B cell (primary cell): ENCODE measurements at regions not wholly inside any gene's neighbourhood (a gene's known extent, or its start where the extent isn't known, plus 50 kb on each side); places are given as distances from the start of the nearest gene placed in this dataset.

Source experiments
- ATAC-seq: fragments of 200-7000 bp; cut with Tn5 transposase; one replicate; pipeline ENCODE4 v1.10.0; 2021; ENCODE audit warnings: low read depth, mild to moderate bottlenecking, moderate number of reproducible peaks, moderate library complexity
- CTCF ChIA-PET: fragments of 350-600 bp; sonication (Branson Sonifier 250); formaldehyde crosslinking; loops from one replicate; lab custom pipeline; 2021; ENCODE audit warnings: antibody characterized with exemption, inconsistent platforms; lab: Charles Lee
- POLR2A ChIA-PET: fragments of 350-600 bp; sonication (Branson Sonifier 250); formaldehyde crosslinking; loops from one replicate; lab custom pipeline; 2021; ENCODE audit warnings: antibody characterized with exemption; lab: Charles Lee
- DNase-seq: peaks from one replicate; pipeline ENCODE4 v3.0.0; 2013
- H2AFZ ChIP-seq: 2 replicates; pipeline ENCODE4 v1.6.1; 2012; ENCODE audit warnings: mild to moderate bottlenecking, low read depth, low read length; ENCODE audit not compliant: insufficient read depth, poor library complexity, severe bottlenecking
- H3K27ac ChIP-seq, 2 donors: 1 replicate in 1 of 2; 2 replicates in 1 of 2; pipeline ENCODE4 v1.5.1; 2012 to 2013; ENCODE audit warnings: low read length in 2 of 2, mild to moderate bottlenecking in 2 of 2, moderate library complexity in 1 of 2
- H3K27me3 ChIP-seq, 4 experiments: fragments of 200-600 bp in 1 of 4; sonication (generic) in 1 of 4; replicated peaks in 1 of 4; 1 replicate in 2 of 4; 2 replicates in 2 of 4; pipeline versions ENCODE4 v1.6.1 to v1.7.0; 2013 to 2016; ENCODE audit warnings: low read length in 3 of 4, mild to moderate bottlenecking in 2 of 4, mixed read lengths in 1 of 4, moderate library complexity in 1 of 4; ENCODE audit not compliant: insufficient read depth in 4 of 4, control insufficient read depth in 3 of 4; ENCODE audit errors: control extremely low read depth in 1 of 4
- H3K36me3 ChIP-seq, 2 experiments: replicated peaks in 1 of 2; 1 replicate in 1 of 2; 2 replicates in 1 of 2; pipeline versions ENCODE4 v1.6.1 to v1.7.1; 2013; ENCODE audit warnings: low read length in 1 of 2; ENCODE audit not compliant: insufficient read depth in 2 of 2, control insufficient read depth in 1 of 2; ENCODE audit errors: control extremely low read depth in 1 of 2, extremely low read depth in 1 of 2
- H3K4me1 ChIP-seq, 2 donors: fragments of 200-600 bp in 1 of 2; sonication (generic) in 1 of 2; 1 replicate in 1 of 2; 2 replicates in 1 of 2; pipeline versions ENCODE4 v1.5.1 to v1.6.1; 2013 to 2017; ENCODE audit warnings: low read length in 2 of 2; ENCODE audit not compliant: control insufficient read depth in 2 of 2, insufficient read depth in 2 of 2
- H3K4me2 ChIP-seq: replicated peaks from 2 replicates; pipeline ENCODE3; 2012; ENCODE audit warnings: mild to moderate bottlenecking, low read depth, low read length; ENCODE audit not compliant: poor library complexity, severe bottlenecking
- H3K4me3 ChIP-seq, 5 experiments: fragments of 200-600 bp in 1 of 5; sonication (generic) in 1 of 5; 1 replicate in 3 of 5; 2 replicates in 2 of 5; pipeline versions ENCODE4 v1.5.1 to v1.7.0; 2011 to 2016; ENCODE audit warnings: low read length in 4 of 5, mild to moderate bottlenecking in 4 of 5, low read depth in 2 of 5, control low read depth in 1 of 5, moderate library complexity in 1 of 5; ENCODE audit not compliant: insufficient read depth in 1 of 5; ENCODE audit errors: control extremely low read depth in 1 of 5, extremely low read depth in 1 of 5
- H3K79me2 ChIP-seq: fragments of 200-600 bp; sonication (generic); one replicate; pipeline ENCODE4 v1.6.0; 2016; ENCODE audit warnings: low read length; ENCODE audit not compliant: control insufficient read depth, insufficient read depth
- H3K9ac ChIP-seq: fragments of 200-600 bp; sonication (generic); 2 replicates; pipeline ENCODE4 v1.6.1; 2017; ENCODE audit warnings: mild to moderate bottlenecking, low read length, moderate library complexity
- H3K9me3 ChIP-seq, 3 donors: one replicate each; pipeline versions ENCODE4 v1.6.1 to v1.7.1; 2013; ENCODE audit warnings: low read length in 2 of 3; ENCODE audit not compliant: control insufficient read depth in 2 of 3, insufficient read depth in 1 of 3; ENCODE audit errors: control extremely low read depth in 1 of 3
- H4K20me1 ChIP-seq: 2 replicates; pipeline ENCODE4 v1.6.0; 2012; ENCODE audit warnings: mild to moderate bottlenecking, low read length; ENCODE audit not compliant: insufficient read depth, control insufficient read depth, poor library complexity, severe bottlenecking
- H3K27ac Mint-ChIP-seq: one replicate; pipeline ENCODE4 v1.8.0; 2021; ENCODE audit warnings: mixed read lengths
- H3K27me3 Mint-ChIP-seq: one replicate; pipeline ENCODE4 v1.8.0; 2021; ENCODE audit warnings: mixed read lengths
- H3K4me1 Mint-ChIP-seq: one replicate; pipeline ENCODE4 v1.8.0; 2021; ENCODE audit warnings: mixed read lengths
- H3K4me3 Mint-ChIP-seq: one replicate; pipeline ENCODE4 v1.8.0; 2021; ENCODE audit warnings: mixed read lengths
- H3K9me3 Mint-ChIP-seq: one replicate; pipeline ENCODE4 v1.8.0; 2022; ENCODE audit warnings: mixed read lengths; ENCODE audit not compliant: insufficient read depth
- CTCF ChIP-seq: fragments of 200-600 bp; IDR thresholded peaks from one replicate; pipeline ENCODE4 v1.8.0; 2022; ENCODE audit warnings: antibody characterized with exemption, mild to moderate bottlenecking
- EZH2 ChIP-seq: IDR thresholded peaks from 2 replicates; pipeline ENCODE4 v1.6.1; 2012; ENCODE audit warnings: borderline replicate concordance, low read depth, mild to moderate bottlenecking, moderate library complexity, low read length; ENCODE audit not compliant: insufficient read depth, poor library complexity, severe bottlenecking
- WGBS: methylation state at CpG from one replicate; pipeline ENCODE4 v1.1.5; 2013; ENCODE audit warnings: missing lambda C conversion rate; ENCODE audit not compliant: insufficient coverage; 5-methylcytosine and 5-hydroxymethylcytosine counted together
- intact Hi-C: fragments of 100-400 bp; cut with micrococcal nuclease; formaldehyde crosslinking; loops from one replicate; pipeline ENCODE4 v1.10.0; 2022

- H3K4me3 Mint-ChIP-seq = no peak overlapping the region
- H3K9ac ChIP-seq = no peak overlapping the region
- H3K4me2 ChIP-seq = no peak overlapping the region
- H3K79me2 ChIP-seq = no peaks in the 10 kb centered on the region
- no peaks in the 10 kb centered on the region for H4K20me1 ChIP-seq
- intact Hi-C loops = no loop called here
- DNase-seq (no peak), ATAC-seq (no peak)
- no peak overlapping the region for H3K27ac ChIP-seq
- no peak for TF ChIP-seq CTCF
- TF ChIP-seq EZH2 = no peak
- H3K27me3 Mint-ChIP-seq = peaks cover 30% of the 10 kb centered on the region
- no peaks in the 10 kb centered on the region for H3K9me3 ChIP-seq
- H2AFZ ChIP-seq = no peak overlapping the region
- no peaks in the 10 kb centered on the region for H3K9me3 Mint-ChIP-seq
- H3K4me1 ChIP-seq = no peaks in the 10 kb centered on the region
- no peaks in the 10 kb centered on the region for H3K4me1 Mint-ChIP-seq
- WGBS = 100% methylated on average over 1 of the region's 2 CpGs
- H3K27me3 ChIP-seq = peaks cover 0 to 8% (median 1%) of the 10 kb centered on the region in 4 experiments
- H3K4me3 ChIP-seq = no peak overlapping the region
- no peaks in the 10 kb centered on the region for H3K36me3 ChIP-seq
- no peak overlapping the region for H3K27ac Mint-ChIP-seq
- ChIA-PET POLR2A (no interaction called here), CTCF (interaction anchor here (0.6 to 1.0 kb wide), 2 partner anchors 18 to 934 kb away, joined by 3 to 4 read pairs; no protein-coding TSS in a partner anchor)
These were observed 55.2 kb upstream of the UBASH3B start for GRCh38 chr11:122600290-122600689.

- no peak overlapping the region for H3K9ac ChIP-seq
- no peaks in the 10 kb centered on the region for H3K4me1 ChIP-seq
- ChIA-PET CTCF (interaction anchor here (0.6 kb wide), 2 partner anchors 13 to 933 kb away, joined by 3 to 4 read pairs; no protein-coding TSS in a partner anchor), POLR2A (no interaction called here)
- no peak overlapping the region for H2AFZ ChIP-seq
- Mint-ChIP-seq H3K4me1 (no peaks in the 10 kb centered on the region), H3K27me3 (peaks cover 28% of the 10 kb centered on the region), H3K27ac (no peak overlapping the region), H3K9me3 (peaks cover 2% of the 10 kb centered on the region), H3K4me3 (no peak overlapping the region)
- H3K27ac ChIP-seq = no peak overlapping the region
- H3K79me2 ChIP-seq = no peaks in the 10 kb centered on the region
- H4K20me1 ChIP-seq = no peaks in the 10 kb centered on the region
- TF ChIP-seq CTCF (no peak), EZH2 (no peak)
- no peaks in the 10 kb centered on the region for H3K36me3 ChIP-seq
- DNase-seq = no peak
- intact Hi-C loops = no loop called here
- H3K4me3 ChIP-seq = no peak overlapping the region
- no peak for ATAC-seq
- no peak overlapping the region for H3K4me2 ChIP-seq
- H3K27me3 ChIP-seq = peaks cover 0 to 8% (median 1%) of the 10 kb centered on the region in 4 experiments
- no peaks in the 10 kb centered on the region for H3K9me3 ChIP-seq
These were observed 56.1 kb upstream of the UBASH3B start for GRCh38 chr11:122599434-122599833.
